Mesenchymal stem cell (in vitro differentiated cells and primary cell): ENCODE measurements at regions not wholly inside any gene's neighbourhood (a gene's known extent, or its start where the extent isn't known, plus 50 kb on each side); places are given as distances from the start of the nearest gene placed in this dataset.

Source experiments
- DNase-seq: peaks from one replicate; pipeline ENCODE4 v3.0.0-alpha.2; 2013
- H2AFZ ChIP-seq: one replicate; pipeline ENCODE4 v1.6.1; 2013; ENCODE audit warnings: low read depth, mild to moderate bottlenecking, control low read depth, inconsistent platforms, low read length, moderate library complexity
- H2AK5ac ChIP-seq: 2 replicates; pipeline ENCODE4 v1.6.1; 2013; ENCODE audit warnings: low read length, moderate library complexity, mild to moderate bottlenecking, inconsistent platforms; ENCODE audit not compliant: severe bottlenecking
- H2BK120ac ChIP-seq: one replicate; pipeline ENCODE4 v1.6.1; 2013; ENCODE audit warnings: low read depth, mild to moderate bottlenecking, inconsistent platforms, low read length, moderate library complexity
- H2BK12ac ChIP-seq, 2 experiments: one replicate each; pipeline ENCODE4 v1.6.1; 2013; ENCODE audit warnings: inconsistent platforms in 2 of 2, low read length in 2 of 2, mild to moderate bottlenecking in 2 of 2, moderate library complexity in 2 of 2, control low read depth in 1 of 2
- H2BK15ac ChIP-seq: one replicate; pipeline ENCODE4 v1.6.1; 2013; ENCODE audit warnings: mild to moderate bottlenecking, low read depth, inconsistent platforms; ENCODE audit not compliant: poor library complexity, severe bottlenecking
- H2BK5ac ChIP-seq: 2 replicates; pipeline ENCODE4 v1.6.1; 2013; ENCODE audit warnings: low read depth, mild to moderate bottlenecking, low read length, control low read depth, inconsistent platforms; ENCODE audit not compliant: poor library complexity, severe bottlenecking
- H3K14ac ChIP-seq, 2 experiments: one replicate each; pipeline ENCODE4 v1.6.1; 2013; ENCODE audit warnings: inconsistent platforms in 2 of 2, low read length in 2 of 2, control low read depth in 1 of 2, mild to moderate bottlenecking in 1 of 2, moderate library complexity in 1 of 2
- H3K18ac ChIP-seq, 2 experiments: one replicate each; pipeline ENCODE4 v1.6.1; 2013; ENCODE audit warnings: inconsistent platforms in 2 of 2, low read length in 2 of 2, control low read depth in 1 of 2, low read depth in 1 of 2, mild to moderate bottlenecking in 1 of 2
- H3K23ac ChIP-seq, 2 experiments: one replicate each; pipeline ENCODE4 v1.6.1; 2013; ENCODE audit warnings: inconsistent platforms in 2 of 2, low read length in 2 of 2, mild to moderate bottlenecking in 2 of 2, moderate library complexity in 2 of 2, control low read depth in 1 of 2
- H3K27ac ChIP-seq: 2 replicates; pipeline ENCODE4 v1.5.1; 2013; ENCODE audit warnings: mild to moderate bottlenecking, moderate library complexity, low read length, control low read depth, inconsistent platforms; ENCODE audit not compliant: poor library complexity, severe bottlenecking
- H3K27me3 ChIP-seq, 2 experiments: 2 replicates each; pipeline versions ENCODE4 v1.6.1 to v1.7.0; 2013; ENCODE audit warnings: low read length in 2 of 2, mild to moderate bottlenecking in 2 of 2, moderate library complexity in 2 of 2, control low read depth in 1 of 2, inconsistent platforms in 1 of 2; ENCODE audit not compliant: control insufficient read depth in 1 of 2, insufficient read depth in 1 of 2
- H3K36me3 ChIP-seq, 2 experiments: 2 replicates each; pipeline versions ENCODE4 v1.6.1 to v1.7.0; 2013; ENCODE audit warnings: low read length in 2 of 2, control low read depth in 1 of 2, inconsistent platforms in 1 of 2, low read depth in 1 of 2, mild to moderate bottlenecking in 1 of 2; ENCODE audit not compliant: insufficient read depth in 2 of 2, control insufficient read depth in 1 of 2
- H3K4ac ChIP-seq, 2 experiments: one replicate each; pipeline ENCODE4 v1.6.1; 2013; ENCODE audit warnings: inconsistent platforms in 2 of 2, low read length in 2 of 2, mild to moderate bottlenecking in 2 of 2, moderate library complexity in 2 of 2, control low read depth in 1 of 2, low read depth in 1 of 2
- H3K4me1 ChIP-seq: 2 replicates; pipeline ENCODE4 v1.6.1; 2013; ENCODE audit warnings: low read depth, low read length, control low read depth; ENCODE audit not compliant: control insufficient read depth, insufficient read depth
- H3K4me2 ChIP-seq: 2 replicates; pipeline ENCODE4 v1.6.1; 2013; ENCODE audit warnings: low read length, mild to moderate bottlenecking, inconsistent platforms; ENCODE audit not compliant: poor library complexity, severe bottlenecking
- H3K4me3 ChIP-seq, 2 experiments: 2 replicates each; pipeline versions ENCODE4 v1.5.1 to v1.7.0; 2013; ENCODE audit warnings: low read length in 2 of 2, mild to moderate bottlenecking in 2 of 2, control low read depth in 1 of 2, low read depth in 1 of 2; ENCODE audit not compliant: insufficient read depth in 1 of 2
- H3K79me1 ChIP-seq: replicated peaks from 2 replicates; pipeline ENCODE4 v1.6.1; 2013; ENCODE audit warnings: mild to moderate bottlenecking, control low read depth, low read length, inconsistent platforms; ENCODE audit not compliant: poor library complexity, severe bottlenecking
- H3K9ac ChIP-seq: 2 replicates; pipeline ENCODE4 v1.7.0; 2013; ENCODE audit warnings: mild to moderate bottlenecking, low read length, moderate library complexity
- H3K9me3 ChIP-seq: 2 replicates; pipeline ENCODE4 v1.7.0; 2013; ENCODE audit warnings: mild to moderate bottlenecking, low read length; ENCODE audit not compliant: control insufficient read depth
- H4K8ac ChIP-seq: one replicate; pipeline ENCODE4 v1.6.1; 2013; ENCODE audit warnings: inconsistent platforms, mild to moderate bottlenecking, low read length, moderate library complexity
- H4K91ac ChIP-seq: one replicate; pipeline ENCODE4 v1.6.1; 2013; ENCODE audit warnings: mild to moderate bottlenecking, low read length, inconsistent platforms
- WGBS: methylation state at CpG from one replicate; pipeline ENCODE4 v1.1.7; 2013; ENCODE audit warnings: mixed read lengths; 5-methylcytosine and 5-hydroxymethylcytosine counted together

GRCh38 chr5:156153602-156154001 is 173.4 kb upstream of the SGCD start:
- Histone ChIP-seq H2BK5ac (no peak overlapping the region), H3K36me3 (no peaks in the 10 kb centered on the region), H2BK12ac (no peak overlapping the region), H3K4me3 (no peak overlapping the region), H3K4me2 (no peak overlapping the region), H3K23ac (no peak overlapping the region), H3K27me3 (no peaks in the 10 kb centered on the region), H3K9me3 (no peaks in the 10 kb centered on the region), H3K18ac (no peak overlapping the region), H2BK120ac (no peak overlapping the region), H4K8ac (no peak overlapping the region), H4K91ac (no peak overlapping the region), H2AFZ (no peak overlapping the region), H3K79me1 (no peaks in the 10 kb centered on the region), H3K27ac (no peak overlapping the region), H3K4me1 (peaks cover 3% of the 10 kb centered on the region), H3K14ac (no peak overlapping the region), H2AK5ac (no peak overlapping the region), H3K4ac (no peak overlapping the region), H3K9ac (no peak overlapping the region), H2BK15ac (no peak overlapping the region)
- WGBS: 55% methylated on average over 3 of the region's 3 CpGs
- no peak for DNase-seq

- no peaks in the 10 kb centered on the region for H3K27me3 ChIP-seq
- H3K27ac ChIP-seq: no peak overlapping the region
- no peak overlapping the region for H2BK12ac ChIP-seq
- H2BK120ac ChIP-seq: no peak overlapping the region
- H2AFZ ChIP-seq: no peak overlapping the region
- H4K91ac ChIP-seq: no peak overlapping the region
- H3K4ac ChIP-seq: no peak overlapping the region
- H3K14ac ChIP-seq: no peak overlapping the region
- no peak overlapping the region for H3K23ac ChIP-seq
- no peak overlapping the region for H3K4me2 ChIP-seq
- H3K4me3 ChIP-seq: no peak overlapping the region
- no peak overlapping the region for H2AK5ac ChIP-seq
- H2BK5ac ChIP-seq: no peak overlapping the region
- no peaks in the 10 kb centered on the region for H3K36me3 ChIP-seq
- WGBS: 95% methylated on average over 1 of the region's 1 CpG
- H2BK15ac ChIP-seq: no peak overlapping the region
- no peak overlapping the region for H3K18ac ChIP-seq
- no peak for DNase-seq
- H3K9ac ChIP-seq: no peak overlapping the region
- H3K9me3 ChIP-seq: no peaks in the 10 kb centered on the region
- H3K79me1 ChIP-seq: no peaks in the 10 kb centered on the region
- no peak overlapping the region for H4K8ac ChIP-seq
- H3K4me1 ChIP-seq: peaks cover 3% of the 10 kb centered on the region
Measured at GRCh38 chr5:156154757-156155156, 172.2 kb upstream of the SGCD start.

GRCh38 chr5:156155598-156155997 is 171.4 kb upstream of the SGCD start:
- Histone ChIP-seq H2AK5ac (no peak overlapping the region), H3K36me3 (no peaks in the 10 kb centered on the region), H3K9ac (no peak overlapping the region), H2BK12ac (no peak overlapping the region), H3K4ac (no peak overlapping the region), H2AFZ (no peak overlapping the region), H4K8ac (no peak overlapping the region), H3K9me3 (no peaks in the 10 kb centered on the region), H2BK5ac (no peak overlapping the region), H3K4me2 (no peak overlapping the region), H3K14ac (no peak overlapping the region), H3K23ac (no peak overlapping the region), H4K91ac (no peak overlapping the region), H3K27ac (no peak overlapping the region), H3K79me1 (no peaks in the 10 kb centered on the region), H3K18ac (no peak overlapping the region), H3K4me1 (peaks cover 3% of the 10 kb centered on the region), H2BK120ac (no peak overlapping the region), H2BK15ac (no peak overlapping the region), H3K27me3 (no peaks in the 10 kb centered on the region), H3K4me3 (no peak overlapping the region)
- no peak for DNase-seq
- WGBS: 72% methylated on average over 4 of the region's 4 CpGs

GRCh38 chr5:156164306-156164705 is 162.7 kb upstream of the SGCD start:
- no CpG with 5 or more reads among the region's 2 CpGs for WGBS
- no peaks in the 10 kb centered on the region for H3K36me3 ChIP-seq

More at GRCh38 chr5:156164306-156164705, 162.7 kb upstream of the SGCD start:
- no peak for DNase-seq
- Histone ChIP-seq H3K4ac (no peak overlapping the region), H3K27ac (no peak overlapping the region), H3K4me1 (no peaks in the 10 kb centered on the region), H3K4me2 (no peak overlapping the region), H2BK5ac (no peak overlapping the region), H3K27me3 (no peaks in the 10 kb centered on the region), H3K18ac (no peak overlapping the region), H2AFZ (no peak overlapping the region), H4K8ac (no peak overlapping the region), H3K4me3 (no peak overlapping the region), H3K79me1 (no peaks in the 10 kb centered on the region), H3K23ac (no peak overlapping the region), H3K9ac (no peak overlapping the region), H4K91ac (no peak overlapping the region), H2BK15ac (no peak overlapping the region), H2AK5ac (no peak overlapping the region), H2BK12ac (no peak overlapping the region), H3K14ac (no peak overlapping the region), H3K9me3 (no peaks in the 10 kb centered on the region), H2BK120ac (no peak overlapping the region)
